ENCODE measurements at regions not wholly inside any gene's neighbourhood (a gene's known extent, or its start where the extent isn't known, plus 50 kb on each side); places are given as distances from the start of the nearest gene placed in this dataset.

- Mint-ChIP-seq H3K36me3 (no peaks in the 10 kb centered on the region), H3K27ac (no peak overlapping the region), H3K4me1 (peaks cover 16% of the 10 kb centered on the region), H3K27me3 (ENCODE audit: low read depth) (no peaks in the 10 kb centered on the region), H3K4me3 (no peak overlapping the region), H3K9me3 (peaks cover 9% of the 10 kb centered on the region; the same call in 1 of the 2 replicates)
- TF ChIP-seq HMGA2 (CRISPR knock-in tag; IDR thresholded peaks at IDR 0.05) (no peak), TCF7 (CRISPR knock-in tag; IDR thresholded peaks at IDR 0.05; ENCODE audit: low read depth) (no peak), NFE2L1 (CRISPR knock-in tag; IDR thresholded peaks at IDR 0.05) (no peak), GABPB1 (CRISPR knock-in tag; IDR thresholded peaks at IDR 0.05) (no peak)
- TF ChIP-seq, protein P1, sequence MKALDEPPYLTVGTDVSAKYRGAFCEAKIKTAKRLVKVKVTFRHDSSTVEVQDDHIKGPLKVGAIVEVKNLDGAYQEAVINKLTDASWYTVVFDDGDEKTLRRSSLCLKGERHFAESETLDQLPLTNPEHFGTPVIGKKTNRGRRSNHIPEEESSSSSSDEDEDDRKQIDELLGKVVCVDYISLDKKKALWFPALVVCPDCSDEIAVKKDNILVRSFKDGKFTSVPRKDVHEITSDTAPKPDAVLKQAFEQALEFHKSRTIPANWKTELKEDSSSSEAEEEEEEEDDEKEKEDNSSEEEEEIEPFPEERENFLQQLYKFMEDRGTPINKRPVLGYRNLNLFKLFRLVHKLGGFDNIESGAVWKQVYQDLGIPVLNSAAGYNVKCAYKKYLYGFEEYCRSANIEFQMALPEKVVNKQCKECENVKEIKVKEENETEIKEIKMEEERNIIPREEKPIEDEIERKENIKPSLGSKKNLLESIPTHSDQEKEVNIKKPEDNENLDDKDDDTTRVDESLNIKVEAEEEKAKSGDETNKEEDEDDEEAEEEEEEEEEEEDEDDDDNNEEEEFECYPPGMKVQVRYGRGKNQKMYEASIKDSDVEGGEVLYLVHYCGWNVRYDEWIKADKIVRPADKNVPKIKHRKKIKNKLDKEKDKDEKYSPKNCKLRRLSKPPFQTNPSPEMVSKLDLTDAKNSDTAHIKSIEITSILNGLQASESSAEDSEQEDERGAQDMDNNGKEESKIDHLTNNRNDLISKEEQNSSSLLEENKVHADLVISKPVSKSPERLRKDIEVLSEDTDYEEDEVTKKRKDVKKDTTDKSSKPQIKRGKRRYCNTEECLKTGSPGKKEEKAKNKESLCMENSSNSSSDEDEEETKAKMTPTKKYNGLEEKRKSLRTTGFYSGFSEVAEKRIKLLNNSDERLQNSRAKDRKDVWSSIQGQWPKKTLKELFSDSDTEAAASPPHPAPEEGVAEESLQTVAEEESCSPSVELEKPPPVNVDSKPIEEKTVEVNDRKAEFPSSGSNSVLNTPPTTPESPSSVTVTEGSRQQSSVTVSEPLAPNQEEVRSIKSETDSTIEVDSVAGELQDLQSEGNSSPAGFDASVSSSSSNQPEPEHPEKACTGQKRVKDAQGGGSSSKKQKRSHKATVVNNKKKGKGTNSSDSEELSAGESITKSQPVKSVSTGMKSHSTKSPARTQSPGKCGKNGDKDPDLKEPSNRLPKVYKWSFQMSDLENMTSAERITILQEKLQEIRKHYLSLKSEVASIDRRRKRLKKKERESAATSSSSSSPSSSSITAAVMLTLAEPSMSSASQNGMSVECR (CRISPR knock-in tag; IDR thresholded peaks at IDR 0.05; ENCODE audit: borderline replicate concordance) = no peak
- CTCF ChIA-PET = no interaction called here
- POLR2A ChIA-PET = no interaction called here
- ATAC-seq (no peak), DNase-seq (ENCODE audit: low spot score) (no peak)
Observed at GRCh38 chr1:173303984-173304383, 96.9 kb upstream of the TNFSF4 start.

- no peaks in the 10 kb centered on the region for H3K36me3 Mint-ChIP-seq
- H3K4me1 Mint-ChIP-seq = peaks cover 16% of the 10 kb centered on the region
- TF ChIP-seq ZBTB21 (CRISPR knock-in tag; IDR thresholded peaks at IDR 0.05; ENCODE audit: borderline replicate concordance) = no peak
- TF ChIP-seq NR3C1 (CRISPR knock-in tag; conservative IDR thresholded peaks at IDR 0.05; ENCODE audit: low read depth) = no peak
- no peak for TF ChIP-seq ZNF232 (CRISPR knock-in tag; IDR thresholded peaks at IDR 0.05)
- no peak for TF ChIP-seq OVOL2 (CRISPR knock-in tag; IDR thresholded peaks at IDR 0.05; ENCODE audit: borderline replicate concordance)
- TF ChIP-seq FOXK1 (CRISPR knock-in tag; IDR thresholded peaks at IDR 0.05) = no peak
- TF ChIP-seq, protein P1 (CRISPR knock-in tag; IDR thresholded peaks at IDR 0.05; ENCODE audit: borderline replicate concordance) = no peak
- TF ChIP-seq, protein P2, sequence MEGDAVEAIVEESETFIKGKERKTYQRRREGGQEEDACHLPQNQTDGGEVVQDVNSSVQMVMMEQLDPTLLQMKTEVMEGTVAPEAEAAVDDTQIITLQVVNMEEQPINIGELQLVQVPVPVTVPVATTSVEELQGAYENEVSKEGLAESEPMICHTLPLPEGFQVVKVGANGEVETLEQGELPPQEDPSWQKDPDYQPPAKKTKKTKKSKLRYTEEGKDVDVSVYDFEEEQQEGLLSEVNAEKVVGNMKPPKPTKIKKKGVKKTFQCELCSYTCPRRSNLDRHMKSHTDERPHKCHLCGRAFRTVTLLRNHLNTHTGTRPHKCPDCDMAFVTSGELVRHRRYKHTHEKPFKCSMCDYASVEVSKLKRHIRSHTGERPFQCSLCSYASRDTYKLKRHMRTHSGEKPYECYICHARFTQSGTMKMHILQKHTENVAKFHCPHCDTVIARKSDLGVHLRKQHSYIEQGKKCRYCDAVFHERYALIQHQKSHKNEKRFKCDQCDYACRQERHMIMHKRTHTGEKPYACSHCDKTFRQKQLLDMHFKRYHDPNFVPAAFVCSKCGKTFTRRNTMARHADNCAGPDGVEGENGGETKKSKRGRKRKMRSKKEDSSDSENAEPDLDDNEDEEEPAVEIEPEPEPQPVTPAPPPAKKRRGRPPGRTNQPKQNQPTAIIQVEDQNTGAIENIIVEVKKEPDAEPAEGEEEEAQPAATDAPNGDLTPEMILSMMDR (IDR thresholded peaks at IDR 0.05) = no peak
- no peak for TF ChIP-seq CREM (CRISPR knock-in tag; IDR thresholded peaks at IDR 0.05)
- CTCF ChIA-PET = no interaction called here
- no peak overlapping the region for H3K27ac Mint-ChIP-seq
- DNase-seq (ENCODE audit: low spot score) (no peak), ATAC-seq (no peak)
- no peaks in the 10 kb centered on the region for H3K27me3 Mint-ChIP-seq (ENCODE audit: low read depth)
- no peak overlapping the region for H3K4me3 Mint-ChIP-seq
- H3K9me3 Mint-ChIP-seq = peaks cover 9% of the 10 kb centered on the region; the same call in 1 of the 2 replicates
- POLR2A ChIA-PET = no interaction called here
Observed at GRCh38 chr1:173304529-173305227, 97.5 kb upstream of the TNFSF4 start.

Measured in WTC11 (cell line).